ENCODE measurements at regions not wholly inside any gene's neighbourhood (a gene's known extent, or its start where the extent isn't known, plus 50 kb on each side); places are given as distances from the start of the nearest gene placed in this dataset.

DNA sequence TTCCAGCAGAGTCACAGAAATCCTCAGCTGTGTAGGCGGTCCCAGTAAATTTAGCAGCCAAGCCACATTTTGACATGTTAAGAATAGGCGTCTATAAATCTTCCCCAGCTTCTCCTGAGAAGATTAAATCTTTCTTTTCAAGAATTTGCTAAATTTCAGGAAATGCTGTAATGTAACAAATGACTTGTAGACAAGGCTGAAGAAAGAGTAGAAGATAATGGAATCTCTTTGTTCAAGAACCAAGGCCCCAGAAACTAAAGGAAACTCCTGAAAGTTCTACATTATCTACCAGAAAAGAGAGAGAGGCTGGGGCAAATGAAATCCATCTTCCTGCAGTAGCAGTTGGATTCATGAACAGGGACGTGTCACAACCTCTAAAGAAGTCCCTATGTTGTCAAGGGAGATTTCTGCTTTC, 760.3 kb downstream of the NOVA1 start:
- TF ChIP-seq, protein P1, sequence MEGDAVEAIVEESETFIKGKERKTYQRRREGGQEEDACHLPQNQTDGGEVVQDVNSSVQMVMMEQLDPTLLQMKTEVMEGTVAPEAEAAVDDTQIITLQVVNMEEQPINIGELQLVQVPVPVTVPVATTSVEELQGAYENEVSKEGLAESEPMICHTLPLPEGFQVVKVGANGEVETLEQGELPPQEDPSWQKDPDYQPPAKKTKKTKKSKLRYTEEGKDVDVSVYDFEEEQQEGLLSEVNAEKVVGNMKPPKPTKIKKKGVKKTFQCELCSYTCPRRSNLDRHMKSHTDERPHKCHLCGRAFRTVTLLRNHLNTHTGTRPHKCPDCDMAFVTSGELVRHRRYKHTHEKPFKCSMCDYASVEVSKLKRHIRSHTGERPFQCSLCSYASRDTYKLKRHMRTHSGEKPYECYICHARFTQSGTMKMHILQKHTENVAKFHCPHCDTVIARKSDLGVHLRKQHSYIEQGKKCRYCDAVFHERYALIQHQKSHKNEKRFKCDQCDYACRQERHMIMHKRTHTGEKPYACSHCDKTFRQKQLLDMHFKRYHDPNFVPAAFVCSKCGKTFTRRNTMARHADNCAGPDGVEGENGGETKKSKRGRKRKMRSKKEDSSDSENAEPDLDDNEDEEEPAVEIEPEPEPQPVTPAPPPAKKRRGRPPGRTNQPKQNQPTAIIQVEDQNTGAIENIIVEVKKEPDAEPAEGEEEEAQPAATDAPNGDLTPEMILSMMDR (conservative IDR thresholded peaks at IDR 0.05; ENCODE audit: low read depth, low read length) = no peak
- no peak for TF ChIP-seq EZH2 (IDR thresholded peaks at IDR 0.05; ENCODE audit: borderline replicate concordance, low read depth, low read length, poor library complexity, severe bottlenecking)

Measured in A673 (cell line).